ENCODE measurements at regions not wholly inside any gene's neighbourhood (a gene's known extent, or its start where the extent isn't known, plus 50 kb on each side); places are given as distances from the start of the nearest gene placed in this dataset.

DNA sequence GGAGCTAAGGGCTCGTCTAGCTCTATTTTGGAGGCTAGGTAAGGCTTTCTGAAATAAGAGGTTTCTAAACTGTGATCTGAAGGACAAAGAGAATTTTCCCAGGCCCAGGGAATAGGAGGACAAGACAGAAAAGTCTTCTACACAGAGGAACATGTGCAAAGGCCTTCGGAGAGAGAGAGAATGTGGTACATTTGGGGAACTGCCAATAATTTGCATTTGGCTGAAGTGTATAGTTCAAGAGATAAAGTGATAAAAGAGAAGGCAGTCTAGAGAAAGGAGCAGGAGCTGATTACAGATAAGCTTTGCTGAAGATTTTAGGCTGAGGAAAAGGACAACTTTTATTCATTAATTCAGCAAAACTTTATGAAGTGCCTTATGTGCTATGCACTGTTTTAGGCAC is 214.4 kb upstream of the ELL2 start:
- no peak overlapping the region for H2BK120ac ChIP-seq (replicated peaks; ENCODE audit: low read depth, low read length)
- peak overlapping the region; percentile 14; the same call in 1 of the 2 replicates for H2AFZ ChIP-seq (ENCODE audit: low read length)
- H3K9me3 ChIP-seq (ENCODE audit: insufficient read depth in 2 of 2, low read depth in 1 of 2, low read length in 1 of 2): no peaks in the 10 kb centered on the region
- no peak overlapping the region for H3K56ac ChIP-seq (replicated peaks; ENCODE audit: insufficient read length, low read depth, low read length)
- H4K20me1 ChIP-seq (replicated peaks in 1 of 2; ENCODE audit: control insufficient read depth in 1 of 2, insufficient read depth in 2 of 2, low read length in 2 of 2): no peaks in the 10 kb centered on the region
- DNase-seq (ENCODE audit: low read depth in 1 of 2, low spot score in 2 of 2) (no peak), FAIRE-seq (no peak)
- H4K91ac ChIP-seq (replicated peaks; ENCODE audit: insufficient read length, low read length): no peak overlapping the region
- H2BK20ac ChIP-seq (ENCODE audit: low read length): no peak overlapping the region
- ChIA-PET CTCF (ENCODE audit: partially characterized antibody) (interaction anchor here (1.1 kb wide), 1 partner anchor 283 kb away, joined by 3 read pairs; no protein-coding TSS in a partner anchor), POLR2A (ENCODE audit: partially characterized antibody) (no interaction called here)
- no peaks in the 10 kb centered on the region for H3K36me3 ChIP-seq (ENCODE audit: control insufficient read depth in 2 of 4, insufficient read depth in 4 of 4, low read length in 3 of 4)
- no peaks in the 10 kb centered on the region for H3K4me1 ChIP-seq (replicated peaks in 1 of 4; ENCODE audit: control insufficient read depth in 3 of 4, insufficient read depth in 4 of 4, low read length in 3 of 4)
- no peak overlapping the region for H3K18ac ChIP-seq (ENCODE audit: extremely low read depth, low read length)
- no peak for TF ChIP-seq MAX (IDR thresholded peaks at IDR 0.05)
- TF ChIP-seq, protein P1, sequence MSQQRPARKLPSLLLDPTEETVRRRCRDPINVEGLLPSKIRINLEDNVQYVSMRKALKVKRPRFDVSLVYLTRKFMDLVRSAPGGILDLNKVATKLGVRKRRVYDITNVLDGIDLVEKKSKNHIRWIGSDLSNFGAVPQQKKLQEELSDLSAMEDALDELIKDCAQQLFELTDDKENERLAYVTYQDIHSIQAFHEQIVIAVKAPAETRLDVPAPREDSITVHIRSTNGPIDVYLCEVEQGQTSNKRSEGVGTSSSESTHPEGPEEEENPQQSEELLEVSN (IDR thresholded peaks at IDR 0.05): no peak
- TF ChIP-seq BCL11A (IDR thresholded peaks at IDR 0.05; ENCODE audit: low read depth in 2 of 2, low read length in 2 of 2): no peak
- TF ChIP-seq CEBPB (IDR thresholded peaks at IDR 0.05; ENCODE audit: low read depth, low read length): no peak
- TF ChIP-seq SIN3A (conservative IDR thresholded peaks at IDR 0.05 in 1 of 2, IDR thresholded peaks at IDR 0.05 in 1 of 2; ENCODE audit: low read depth in 1 of 2, low read length in 2 of 2): no peak
- no peaks in the 10 kb centered on the region for H3K79me2 ChIP-seq (ENCODE audit: control insufficient read depth in 1 of 2, insufficient read depth in 2 of 2, low read length in 2 of 2)
- H2BK12ac ChIP-seq (ENCODE audit: low read depth, low read length): no peak overlapping the region
- H2BK5ac ChIP-seq (ENCODE audit: low read depth, low read length): no peak overlapping the region
- 0 out of 2 replicates have a peak, but pooled peaks cover 2% of the 10 kb centered on the region for H3K23me2 ChIP-seq (ENCODE audit: low read depth, low read length)
- H3K4me3 ChIP-seq (ENCODE audit: extremely low read depth in 1 of 4, insufficient read depth in 2 of 4, low read depth in 3 of 4, low read length in 4 of 4): no peak overlapping the region
- H3K79me1 ChIP-seq (ENCODE audit: low read depth, low read length): no peaks in the 10 kb centered on the region
- H3K4ac ChIP-seq (replicated peaks; ENCODE audit: insufficient read length, low read depth, low read length): no peak overlapping the region
- 83% methylated on average over 2 of the region's 2 CpGs; no CpG with 5 or more reads in 1 of the 2 experiments for WGBS, 2 experiments (ENCODE audit: extremely low coverage in 1 of 2, insufficient coverage in 1 of 2, insufficient read length in 1 of 2, insufficient replicate concordance in 2 of 2, low coverage in 1 of 2, low lambda C conversion rate in 2 of 2, missing lambda C conversion rate in 1 of 2)
- H3K27me3 ChIP-seq (replicated peaks in 1 of 4; ENCODE audit: control insufficient read depth in 3 of 4, extremely low read depth in 1 of 4, insufficient read depth in 3 of 4, low read length in 3 of 4): no peaks in the 10 kb centered on the region
- no peak overlapping the region for H3K9ac ChIP-seq (replicated peaks in 1 of 4; ENCODE audit: extremely low read depth in 1 of 4, low read depth in 3 of 4, low read length in 3 of 4)
- no peak overlapping the region for H3K23ac ChIP-seq (ENCODE audit: insufficient read length)
- H3K14ac ChIP-seq (ENCODE audit: insufficient read length): no peak overlapping the region
- no peak overlapping the region for H2AK5ac ChIP-seq (ENCODE audit: low read depth, low read length)
- H3K4me2 ChIP-seq (ENCODE audit: insufficient read depth in 1 of 2, low read depth in 2 of 2, low read length in 2 of 2): no peak overlapping the region
- no peak overlapping the region for H4K5ac ChIP-seq (ENCODE audit: insufficient read length, low read depth, low read length)
- H3K27ac ChIP-seq (ENCODE audit: low read depth, low read length): no peak overlapping the region
- no peak overlapping the region for H4K8ac ChIP-seq (ENCODE audit: extremely low read depth, insufficient read depth, low read length)
- no peak overlapping the region for H2BK15ac ChIP-seq (ENCODE audit: low read length)

Measured in H1 (cell line).